ENCODE measurements at regions not wholly inside any gene's neighbourhood (a gene's known extent, or its start where the extent isn't known, plus 50 kb on each side); places are given as distances from the start of the nearest gene placed in this dataset.

DNA sequence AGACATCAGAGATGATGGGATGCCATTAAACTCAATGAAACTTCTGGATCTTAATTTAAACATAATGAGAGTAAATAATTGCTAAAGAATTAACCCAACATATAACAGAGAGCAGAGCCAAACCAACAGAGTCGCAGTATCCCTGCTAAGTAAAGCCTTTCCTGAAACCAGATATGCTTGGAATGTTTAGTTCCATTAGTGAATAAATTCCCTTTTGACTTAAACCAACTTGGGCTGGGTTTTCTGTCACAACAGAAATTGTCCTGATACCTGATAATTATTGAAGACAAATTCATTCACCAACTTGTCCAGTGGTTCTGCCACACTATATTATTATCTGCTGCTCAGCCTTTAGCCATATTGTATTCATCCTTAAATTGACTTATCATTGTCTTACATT lies 286.7 kb downstream of the FZD1 start:
- TF ChIP-seq POLR2A (IDR thresholded peaks at IDR 0.05; ENCODE audit: low read length): no peak
- no peak for TF ChIP-seq GATA1 (IDR thresholded peaks at IDR 0.05; ENCODE audit: low read depth, low read length)
